Calu3 (cell line): ENCODE measurements at regions not wholly inside any gene's neighbourhood (a gene's known extent, or its start where the extent isn't known, plus 50 kb on each side); places are given as distances from the start of the nearest gene placed in this dataset.

Source experiments
- BruUV-seq: library from RNA; stranded (reverse); fragments of 400-500 nt; replicated peaks from 2 replicates; lab custom pipeline; 2021; lab: Mats Ljungman, UMichigan
- CTCF ChIA-PET: fragments of 300-600 bp; sonication (Branson Sonifier 250); formaldehyde crosslinking; loops from one replicate; lab custom pipeline; 2022; ENCODE audit warnings: antibody characterized with exemption; lab: Charles Lee
- DNase-seq: peaks from one replicate; pipeline ENCODE4 v3.0.0; 2022
- H3K27ac Mint-ChIP-seq: one replicate; pipeline ENCODE4 v1.8.0; 2022; ENCODE audit warnings: mixed read lengths; ENCODE audit not compliant: unreplicated experiment
- H3K27me3 Mint-ChIP-seq: one replicate; pipeline ENCODE4 v1.8.0; 2022; ENCODE audit warnings: mixed read lengths; ENCODE audit not compliant: unreplicated experiment
- H3K36me3 Mint-ChIP-seq: one replicate; pipeline ENCODE4 v1.8.0; 2022; ENCODE audit warnings: mild to moderate bottlenecking, moderate library complexity, mixed read lengths; ENCODE audit not compliant: insufficient read depth, unreplicated experiment
- H3K4me1 Mint-ChIP-seq: one replicate; pipeline ENCODE4 v1.8.0; 2022; ENCODE audit warnings: mild to moderate bottlenecking, low read depth, mixed read lengths; ENCODE audit not compliant: unreplicated experiment
- H3K4me3 Mint-ChIP-seq: one replicate; pipeline ENCODE4 v1.8.0; 2022; ENCODE audit warnings: mild to moderate bottlenecking, low read depth, moderate library complexity, mixed read lengths; ENCODE audit not compliant: unreplicated experiment
- H3K9me3 Mint-ChIP-seq: one replicate; pipeline ENCODE4 v1.8.0; 2022; ENCODE audit warnings: low read depth, mixed read lengths; ENCODE audit not compliant: unreplicated experiment
- CTCF ChIP-seq: fragments of 200-600 bp; IDR thresholded peaks from one replicate; pipeline ENCODE4 v1.8.0; 2022; ENCODE audit warnings: antibody characterized with exemption; ENCODE audit not compliant: unreplicated experiment
- intact Hi-C: fragments of 100-400 bp; cut with micrococcal nuclease; formaldehyde crosslinking; loops from one replicate; pipeline ENCODE4 v1.10.0; 2022; ENCODE audit not compliant: unreplicated experiment

- TF ChIP-seq CTCF = no peak
- CTCF ChIA-PET = no interaction called here
- intact Hi-C loops = no loop called here
Observed at GRCh38 chr11:115802641-115803040, 298.4 kb upstream of the CADM1 start.

GRCh38 chr11:115792903-115793302 lies 288.7 kb upstream of the CADM1 start:
- intact Hi-C loops = no loop called here
- TF ChIP-seq CTCF = no peak
- H3K4me3 Mint-ChIP-seq = no peak overlapping the region
- DNase-seq = no peak
- H3K9me3 Mint-ChIP-seq = peaks cover 13% of the 10 kb centered on the region
- H3K27ac Mint-ChIP-seq = no peak overlapping the region
- no TSS peak for BruUV-seq
- no peaks in the 10 kb centered on the region for H3K36me3 Mint-ChIP-seq
- no peaks in the 10 kb centered on the region for H3K4me1 Mint-ChIP-seq
- H3K27me3 Mint-ChIP-seq = no peaks in the 10 kb centered on the region
- CTCF ChIA-PET = no interaction called here

More at GRCh38 chr11:115802641-115803040, 298.4 kb upstream of the CADM1 start:
- no peaks in the 10 kb centered on the region for H3K4me1 Mint-ChIP-seq
- no peak overlapping the region for H3K27ac Mint-ChIP-seq
- DNase-seq = no peak
- H3K4me3 Mint-ChIP-seq = no peak overlapping the region
- H3K36me3 Mint-ChIP-seq = no peaks in the 10 kb centered on the region
- no peaks in the 10 kb centered on the region for H3K27me3 Mint-ChIP-seq
- peaks cover 21% of the 10 kb centered on the region for H3K9me3 Mint-ChIP-seq
- BruUV-seq = no TSS peak

GRCh38 chr11:115787302-115787701 lies 283.1 kb upstream of the CADM1 start:
- no peak for DNase-seq
- intact Hi-C loops = no loop called here
- H3K27ac Mint-ChIP-seq = no peak overlapping the region
- H3K4me1 Mint-ChIP-seq = no peaks in the 10 kb centered on the region
- no peak for TF ChIP-seq CTCF
- no peaks in the 10 kb centered on the region for H3K36me3 Mint-ChIP-seq
- no TSS peak for BruUV-seq
- no peak overlapping the region for H3K4me3 Mint-ChIP-seq
- H3K27me3 Mint-ChIP-seq = no peaks in the 10 kb centered on the region
- CTCF ChIA-PET = no interaction called here
- peaks cover 15% of the 10 kb centered on the region for H3K9me3 Mint-ChIP-seq

- TF ChIP-seq CTCF = no peak
- Mint-ChIP-seq H3K4me3 (no peak overlapping the region), H3K27ac (no peak overlapping the region), H3K27me3 (no peaks in the 10 kb centered on the region), H3K36me3 (no peaks in the 10 kb centered on the region), H3K9me3 (peaks cover 14% of the 10 kb centered on the region), H3K4me1 (no peaks in the 10 kb centered on the region)
- no peak for DNase-seq
- BruUV-seq = no TSS peak
- CTCF ChIA-PET = no interaction called here
- intact Hi-C loops = no loop called here
Observed at GRCh38 chr11:115784796-115785521, 280.7 kb upstream of the CADM1 start.
